Activated naive CD4-positive, alpha-beta T cell treated with Interleukin-2 at 50 U/mL for 16 hours (primary cell): ENCODE measurements at regions not wholly inside any gene's neighbourhood (a gene's known extent, or its start where the extent isn't known, plus 50 kb on each side); places are given as distances from the start of the nearest gene placed in this dataset.

Source experiments
- DNase-seq: peaks from one replicate; pipeline ENCODE4 v3.0.0-alpha.2; 2020

- DNase-seq = no peak
Measured at GRCh38 chr1:5369223-5369622, 623.0 kb downstream of the NPHP4 start.

- DNase-seq = no peak
Measured at GRCh38 chr1:5368201-5368600, 624.0 kb downstream of the NPHP4 start.

- no peak for DNase-seq
Measured at GRCh38 chr1:5367306-5367705, 624.9 kb downstream of the NPHP4 start.

GRCh38 chr1:5365751-5366150, 626.5 kb downstream of the NPHP4 start:
- no peak for DNase-seq

- no peak for DNase-seq
Measured at GRCh38 chr1:5364591-5364990, 627.6 kb downstream of the NPHP4 start.

- DNase-seq = no peak
Measured at GRCh38 chr1:5354681-5355080, 637.5 kb downstream of the NPHP4 start.

- DNase-seq = no peak
Measured at GRCh38 chr1:5351366-5351765, 640.9 kb downstream of the NPHP4 start.

- DNase-seq = no peak
Measured at GRCh38 chr1:5349526-5349925, 642.7 kb downstream of the NPHP4 start.

- no peak for DNase-seq
Measured at GRCh38 chr1:5348732-5349465, 643.3 kb downstream of the NPHP4 start.

- DNase-seq = no peak
Measured at GRCh38 chr1:5347726-5348125, 644.5 kb downstream of the NPHP4 start.

- DNase-seq = no peak
Measured at GRCh38 chr1:5345556-5345955, 646.7 kb downstream of the NPHP4 start.

- no peak for DNase-seq
Measured at GRCh38 chr1:5343256-5344020, 648.8 kb downstream of the NPHP4 start.

GRCh38 chr1:5342830-5343229, 649.4 kb downstream of the NPHP4 start:
- no peak for DNase-seq

GRCh38 chr1:5342172-5342571, 650.1 kb downstream of the NPHP4 start:
- no peak for DNase-seq

- no peak for DNase-seq
Measured at GRCh38 chr1:5341471-5341870, 650.8 kb downstream of the NPHP4 start.

GRCh38 chr1:5340560-5341130, 651.6 kb downstream of the NPHP4 start:
- DNase-seq = no peak

GRCh38 chr1:5338466-5338865, 653.8 kb downstream of the NPHP4 start:
- no peak for DNase-seq

GRCh38 chr1:5333291-5333690, 658.9 kb downstream of the NPHP4 start:
- DNase-seq = no peak

- no peak for DNase-seq
Measured at GRCh38 chr1:5331101-5331500, 661.1 kb downstream of the NPHP4 start.

- no peak for DNase-seq
Measured at GRCh38 chr1:5329068-5329739, 663.0 kb downstream of the NPHP4 start.

GRCh38 chr1:5324883-5325282, 667.3 kb downstream of the NPHP4 start:
- DNase-seq = no peak

- DNase-seq = no peak
Measured at GRCh38 chr1:5318143-5318816, 663.9 kb downstream of the AJAP1 start.

- no peak for DNase-seq
Measured at GRCh38 chr1:5317391-5317790, 663.0 kb downstream of the AJAP1 start.
